ENCODE measurements at regions not wholly inside any gene's neighbourhood (a gene's known extent, or its start where the extent isn't known, plus 50 kb on each side); places are given as distances from the start of the nearest gene placed in this dataset.

- no peak overlapping the region for H3K4me3 ChIP-seq (ENCODE audit: low read depth, low read length)
- DNase-seq (ENCODE audit: low read depth), result no peak
- TF ChIP-seq, protein P1, sequence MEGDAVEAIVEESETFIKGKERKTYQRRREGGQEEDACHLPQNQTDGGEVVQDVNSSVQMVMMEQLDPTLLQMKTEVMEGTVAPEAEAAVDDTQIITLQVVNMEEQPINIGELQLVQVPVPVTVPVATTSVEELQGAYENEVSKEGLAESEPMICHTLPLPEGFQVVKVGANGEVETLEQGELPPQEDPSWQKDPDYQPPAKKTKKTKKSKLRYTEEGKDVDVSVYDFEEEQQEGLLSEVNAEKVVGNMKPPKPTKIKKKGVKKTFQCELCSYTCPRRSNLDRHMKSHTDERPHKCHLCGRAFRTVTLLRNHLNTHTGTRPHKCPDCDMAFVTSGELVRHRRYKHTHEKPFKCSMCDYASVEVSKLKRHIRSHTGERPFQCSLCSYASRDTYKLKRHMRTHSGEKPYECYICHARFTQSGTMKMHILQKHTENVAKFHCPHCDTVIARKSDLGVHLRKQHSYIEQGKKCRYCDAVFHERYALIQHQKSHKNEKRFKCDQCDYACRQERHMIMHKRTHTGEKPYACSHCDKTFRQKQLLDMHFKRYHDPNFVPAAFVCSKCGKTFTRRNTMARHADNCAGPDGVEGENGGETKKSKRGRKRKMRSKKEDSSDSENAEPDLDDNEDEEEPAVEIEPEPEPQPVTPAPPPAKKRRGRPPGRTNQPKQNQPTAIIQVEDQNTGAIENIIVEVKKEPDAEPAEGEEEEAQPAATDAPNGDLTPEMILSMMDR (IDR thresholded peaks at IDR 0.05; ENCODE audit: low read depth, low read length, missing control alignments), result no peak
Measured at GRCh38 chr9:1292384-1292783, 242.2 kb downstream of the DMRT2 start.

- H3K4me3 ChIP-seq (ENCODE audit: low read depth, low read length), result no peak overlapping the region
- no peak for DNase-seq (ENCODE audit: low read depth)
- TF ChIP-seq, protein P1 (IDR thresholded peaks at IDR 0.05; ENCODE audit: low read depth, low read length, missing control alignments), result no peak
Measured at GRCh38 chr9:1294641-1295258, 244.6 kb downstream of the DMRT2 start.

DNA sequence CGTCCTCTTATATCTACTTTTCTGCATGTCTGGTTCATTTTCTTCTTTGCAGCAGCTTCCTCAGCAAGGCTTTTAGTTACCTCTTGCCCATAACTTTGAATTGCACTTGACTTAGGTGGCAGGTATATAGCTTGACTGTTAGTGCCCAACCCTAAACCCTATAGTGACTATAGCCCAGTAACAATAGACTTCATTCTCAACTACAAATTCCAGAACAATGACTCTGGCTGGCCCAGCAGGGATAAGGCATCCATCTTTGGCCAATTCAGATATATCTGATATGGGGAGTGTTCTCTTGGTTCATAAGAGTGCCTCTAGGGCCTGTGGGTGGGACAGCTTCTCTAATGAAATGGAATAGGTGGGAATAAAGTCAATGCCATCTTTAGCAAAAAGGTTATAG lies 246.2 kb downstream of the DMRT2 start:
- no peak for DNase-seq (ENCODE audit: low read depth)
- TF ChIP-seq, protein P1 (IDR thresholded peaks at IDR 0.05; ENCODE audit: low read depth, low read length, missing control alignments), result no peak
- H3K4me3 ChIP-seq (ENCODE audit: low read depth, low read length), result no peak overlapping the region

DNA sequence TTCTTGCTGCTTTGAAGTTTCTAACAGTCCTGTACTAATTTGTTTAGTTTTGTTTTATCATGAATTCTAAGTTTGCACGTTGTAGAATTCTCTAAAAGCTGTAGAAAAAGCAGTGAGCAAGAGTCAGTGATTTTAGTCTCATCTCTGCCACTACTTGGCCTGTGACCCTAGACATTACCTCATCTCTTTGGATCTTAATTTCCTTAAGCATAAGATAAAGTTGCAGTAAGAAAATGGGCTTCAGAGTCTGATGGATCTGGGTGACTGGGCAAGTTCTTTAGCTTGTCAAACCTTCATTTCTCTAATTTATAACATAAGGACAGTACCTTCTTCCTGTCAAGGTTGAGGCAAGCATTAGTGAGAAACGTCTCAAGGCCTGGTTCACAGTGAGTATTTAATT lies 247.9 kb downstream of the DMRT2 start:
- H3K4me3 ChIP-seq (ENCODE audit: low read depth, low read length), result no peak overlapping the region
- DNase-seq (ENCODE audit: low read depth), result no peak
- TF ChIP-seq, protein P1 (IDR thresholded peaks at IDR 0.05; ENCODE audit: low read depth, low read length, missing control alignments), result no peak

GRCh38 chr9:1300941-1301340 lies 250.8 kb downstream of the DMRT2 start:
- no peak overlapping the region for H3K4me3 ChIP-seq (ENCODE audit: low read depth, low read length)
- no peak for DNase-seq (ENCODE audit: low read depth)
- TF ChIP-seq, protein P1 (IDR thresholded peaks at IDR 0.05; ENCODE audit: low read depth, low read length, missing control alignments), result no peak

DNA sequence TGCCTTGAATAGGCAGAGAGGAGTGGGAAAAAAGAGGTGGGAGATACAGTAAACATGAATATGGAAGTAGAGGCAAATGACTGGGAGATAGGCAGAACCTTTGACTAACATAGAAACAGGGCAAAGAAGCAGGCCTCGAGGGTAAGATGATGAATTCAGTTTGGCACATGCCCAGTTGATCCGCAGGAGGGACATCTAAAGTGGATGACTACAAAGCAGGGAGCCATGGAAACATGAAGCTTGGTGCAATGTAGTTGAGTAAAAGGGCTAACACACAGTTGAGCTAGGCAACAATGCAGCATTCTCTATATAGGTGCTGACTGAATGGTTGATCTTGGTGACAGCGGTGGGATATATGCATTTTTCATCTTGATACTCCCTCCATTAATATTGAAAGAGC lies 253.8 kb downstream of the DMRT2 start:
- H3K4me3 ChIP-seq (ENCODE audit: low read depth, low read length), result no peak overlapping the region
- TF ChIP-seq, protein P1 (IDR thresholded peaks at IDR 0.05; ENCODE audit: low read depth, low read length, missing control alignments), result no peak
- DNase-seq (ENCODE audit: low read depth), result no peak

- TF ChIP-seq, protein P1 (IDR thresholded peaks at IDR 0.05; ENCODE audit: low read depth, low read length, missing control alignments), result no peak
- H3K4me3 ChIP-seq (ENCODE audit: low read depth, low read length), result no peak overlapping the region
- no peak for DNase-seq (ENCODE audit: low read depth)
Measured at GRCh38 chr9:1311462-1312042, 261.4 kb downstream of the DMRT2 start.

All from GM12864 (cell line).